NB4 (cell line): ENCODE measurements at regions not wholly inside any gene's neighbourhood (a gene's known extent, or its start where the extent isn't known, plus 50 kb on each side); places are given as distances from the start of the nearest gene placed in this dataset.

Source experiments
- DNase-seq: peaks from one replicate; pipeline ENCODE4 v3.0.0; 2010; ENCODE audit warnings: low read depth
- H3K4me3 ChIP-seq: one replicate; pipeline ENCODE4 v1.5.1; 2011; ENCODE audit warnings: mild to moderate bottlenecking, low read depth, low read length, moderate library complexity
- MYC ChIP-seq: IDR thresholded peaks from 2 replicates; pipeline ENCODE4 v1.6.1; 2011; ENCODE audit warnings: low read depth, low read length
- POLR2A ChIP-seq: IDR thresholded peaks from 2 replicates; pipeline ENCODE4 v1.6.1; 2011; ENCODE audit warnings: mild to moderate bottlenecking; ENCODE audit not compliant: insufficient read length; ENCODE audit errors: extremely low read depth
- TF ChIP-seq, protein P1 (sequence below): IDR thresholded peaks from 2 replicates; pipeline ENCODE4 v1.6.1; 2011; ENCODE audit warnings: low read depth, low read length
- TF ChIP-seq, protein P2 (sequence below): IDR thresholded peaks from one replicate; pipeline ENCODE4 v1.5.1; 2012; ENCODE audit warnings: low read depth, low read length

DNA sequence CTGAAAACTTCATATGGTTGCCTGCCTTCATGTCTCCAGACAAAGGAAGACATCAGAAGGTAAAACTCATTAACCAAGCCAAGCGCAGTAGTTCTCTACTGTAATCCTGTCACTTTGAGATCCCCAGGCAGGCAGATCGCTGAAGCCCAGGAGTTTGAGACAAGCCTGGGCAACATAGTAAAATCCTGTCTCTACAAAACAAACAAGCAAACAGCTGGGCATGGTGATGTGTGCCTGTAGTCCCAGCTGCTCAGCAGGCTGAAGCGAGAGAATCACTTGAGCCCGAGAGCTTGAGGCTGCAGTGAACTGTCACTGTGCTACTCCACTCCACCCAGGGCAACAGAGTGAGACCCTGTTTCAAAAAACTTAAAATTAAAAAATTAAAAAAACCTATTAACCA, 467.4 kb upstream of the SORCS1 start:
- no peak for DNase-seq
- no peak overlapping the region for H3K4me3 ChIP-seq
- TF ChIP-seq POLR2A (no peak), MYC (no peak)
- TF ChIP-seq, protein P1, sequence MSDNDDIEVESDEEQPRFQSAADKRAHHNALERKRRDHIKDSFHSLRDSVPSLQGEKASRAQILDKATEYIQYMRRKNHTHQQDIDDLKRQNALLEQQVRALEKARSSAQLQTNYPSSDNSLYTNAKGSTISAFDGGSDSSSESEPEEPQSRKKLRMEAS: no peak
- TF ChIP-seq, protein P2, sequence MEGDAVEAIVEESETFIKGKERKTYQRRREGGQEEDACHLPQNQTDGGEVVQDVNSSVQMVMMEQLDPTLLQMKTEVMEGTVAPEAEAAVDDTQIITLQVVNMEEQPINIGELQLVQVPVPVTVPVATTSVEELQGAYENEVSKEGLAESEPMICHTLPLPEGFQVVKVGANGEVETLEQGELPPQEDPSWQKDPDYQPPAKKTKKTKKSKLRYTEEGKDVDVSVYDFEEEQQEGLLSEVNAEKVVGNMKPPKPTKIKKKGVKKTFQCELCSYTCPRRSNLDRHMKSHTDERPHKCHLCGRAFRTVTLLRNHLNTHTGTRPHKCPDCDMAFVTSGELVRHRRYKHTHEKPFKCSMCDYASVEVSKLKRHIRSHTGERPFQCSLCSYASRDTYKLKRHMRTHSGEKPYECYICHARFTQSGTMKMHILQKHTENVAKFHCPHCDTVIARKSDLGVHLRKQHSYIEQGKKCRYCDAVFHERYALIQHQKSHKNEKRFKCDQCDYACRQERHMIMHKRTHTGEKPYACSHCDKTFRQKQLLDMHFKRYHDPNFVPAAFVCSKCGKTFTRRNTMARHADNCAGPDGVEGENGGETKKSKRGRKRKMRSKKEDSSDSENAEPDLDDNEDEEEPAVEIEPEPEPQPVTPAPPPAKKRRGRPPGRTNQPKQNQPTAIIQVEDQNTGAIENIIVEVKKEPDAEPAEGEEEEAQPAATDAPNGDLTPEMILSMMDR: no peak

DNA sequence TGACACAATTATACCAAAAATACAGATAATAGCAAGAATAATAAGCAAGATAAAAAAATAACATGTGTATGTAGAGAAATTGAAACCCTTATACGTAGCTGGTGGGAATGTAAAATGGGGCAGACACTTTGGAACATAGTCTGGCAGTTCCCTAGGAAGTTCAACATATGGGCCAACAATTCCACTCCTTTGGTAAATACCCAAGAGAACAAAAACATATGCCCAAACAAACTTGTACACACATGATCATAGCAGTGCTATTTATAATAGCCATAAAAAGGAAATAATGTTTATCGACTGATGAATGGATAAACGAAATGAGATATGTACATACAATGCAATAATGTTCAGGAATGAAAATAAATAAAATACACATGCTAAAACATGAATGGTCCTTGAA, 462.4 kb upstream of the SORCS1 start:
- no peak for TF ChIP-seq POLR2A
- no peak for TF ChIP-seq MYC
- TF ChIP-seq, protein P2: no peak
- TF ChIP-seq, protein P1: no peak

DNA sequence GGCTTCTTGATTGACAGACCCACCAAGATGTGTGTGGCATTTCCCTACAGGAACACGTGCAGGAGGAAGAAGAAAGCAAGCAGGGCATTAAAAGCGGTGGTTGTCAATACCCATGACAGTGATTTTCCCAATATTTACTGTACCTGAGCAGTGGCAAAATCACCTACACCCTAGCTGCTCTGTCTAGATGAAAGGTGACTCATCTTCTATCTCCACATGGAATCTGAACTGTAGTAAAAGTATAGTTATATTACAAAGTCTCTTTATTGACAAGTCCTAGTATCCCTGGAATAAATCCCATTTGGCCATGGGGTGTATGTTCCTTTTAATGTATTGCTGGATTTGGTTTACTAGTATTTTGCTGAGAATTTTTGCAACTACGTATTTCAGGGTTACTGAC, 458.8 kb upstream of the SORCS1 start:
- TF ChIP-seq MYC: no peak
- TF ChIP-seq, protein P1: no peak
- TF ChIP-seq, protein P2: no peak
- TF ChIP-seq POLR2A: no peak
- DNase-seq: no peak
- H3K4me3 ChIP-seq: no peak overlapping the region

More for the DNA sequence above, 462.4 kb upstream of the SORCS1 start:
- no peak overlapping the region for H3K4me3 ChIP-seq
- DNase-seq: no peak

DNA sequence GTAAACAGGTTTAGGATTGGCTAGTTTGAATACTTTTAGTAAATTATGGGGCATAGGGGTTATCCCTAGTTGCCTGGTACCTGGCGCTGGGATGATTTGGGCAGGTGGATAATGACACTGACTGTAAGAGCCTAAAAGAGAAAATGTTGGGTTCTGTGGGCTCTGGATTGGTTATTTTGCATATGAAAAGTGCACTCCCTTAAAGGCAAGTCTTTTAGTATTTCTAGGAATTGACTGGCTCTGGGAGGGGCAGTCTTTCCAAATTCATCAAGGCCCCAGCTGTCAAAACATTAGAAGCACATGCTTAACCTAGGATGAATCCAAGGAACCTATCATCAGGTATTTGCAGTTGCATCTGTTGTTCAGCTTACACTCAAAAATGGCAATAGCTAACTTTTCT, 454.6 kb upstream of the SORCS1 start:
- TF ChIP-seq MYC (no peak), POLR2A (no peak)
- TF ChIP-seq, protein P2: no peak
- TF ChIP-seq, protein P1: no peak
- no peak overlapping the region for H3K4me3 ChIP-seq
- DNase-seq: no peak

DNA sequence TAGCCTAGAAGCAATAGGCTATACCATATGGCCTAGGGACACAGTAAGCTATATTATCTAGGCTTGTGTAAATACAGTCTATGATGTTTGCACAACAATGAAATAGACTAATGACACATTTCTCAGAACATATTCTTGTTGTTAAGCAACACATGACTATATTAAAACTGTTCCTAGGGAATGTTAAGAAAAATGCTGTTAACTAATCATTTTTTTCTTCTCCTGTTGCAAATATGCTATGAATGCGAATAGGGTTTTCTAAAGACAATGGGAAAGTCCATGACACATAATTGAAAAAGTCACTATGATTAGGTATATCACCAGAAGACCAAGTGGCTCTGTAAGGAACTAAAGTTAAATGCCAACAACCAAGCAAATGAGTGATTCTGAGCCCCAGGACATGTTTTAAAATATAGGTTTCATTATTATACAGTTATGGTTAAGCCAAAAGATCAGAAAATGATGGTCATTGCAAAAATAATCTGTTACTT, 454.0 kb upstream of the SORCS1 start:
- no peak overlapping the region for H3K4me3 ChIP-seq
- DNase-seq: no peak
- TF ChIP-seq, protein P1: no peak

DNA sequence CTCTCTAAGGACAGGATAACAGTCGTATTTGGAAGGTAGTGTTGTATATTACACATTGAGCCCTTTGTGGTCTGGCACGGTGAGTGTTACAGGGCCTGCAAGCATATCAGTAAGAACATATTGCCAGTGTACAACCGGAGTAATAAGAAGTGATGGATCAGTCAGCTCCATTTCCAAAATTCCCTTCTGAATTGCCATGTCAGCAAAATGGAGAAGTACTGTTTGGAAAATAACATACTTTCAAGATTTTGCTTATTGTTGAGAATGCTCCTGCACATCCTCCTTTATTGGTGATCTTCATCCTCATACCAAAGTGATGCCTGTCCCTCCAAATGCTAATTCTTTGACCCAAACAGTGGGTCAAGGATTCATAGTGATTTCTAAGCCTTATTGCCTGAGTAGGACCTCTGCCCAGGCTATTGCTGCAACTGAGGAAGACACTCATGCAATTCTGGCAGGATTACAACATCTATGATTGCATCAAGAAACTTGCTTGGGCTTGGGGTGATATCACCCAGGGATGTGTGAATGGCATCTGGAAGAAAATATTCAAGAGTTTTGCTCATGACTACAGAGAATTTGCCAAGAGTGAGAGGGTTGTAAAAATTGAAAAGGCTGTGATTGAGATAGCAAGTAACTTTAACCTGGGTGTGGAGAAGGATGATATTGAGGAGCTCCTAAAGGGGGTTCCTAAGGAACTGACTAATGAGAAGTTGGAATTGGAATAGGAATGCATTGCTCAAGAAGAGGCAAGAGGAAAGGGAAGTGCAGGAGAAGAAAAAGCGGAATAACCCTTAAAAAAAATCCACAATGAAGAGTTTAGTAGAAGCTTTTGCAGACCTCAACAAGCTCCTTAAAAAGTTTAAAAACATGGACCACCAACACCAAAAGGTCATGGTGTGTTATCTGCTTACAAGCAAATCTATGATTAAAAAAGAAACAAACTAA, 452.2 kb upstream of the SORCS1 start:
- TF ChIP-seq, protein P2: no peak
- TF ChIP-seq, protein P1: no peak
- H3K4me3 ChIP-seq: no peak overlapping the region
- DNase-seq: peak; percentile 71
